Fibroblast of mammary gland (primary cell): ENCODE measurements at regions not wholly inside any gene's neighbourhood (a gene's known extent, or its start where the extent isn't known, plus 50 kb on each side); places are given as distances from the start of the nearest gene placed in this dataset.

Experiments used
- DNase-seq: peaks from one replicate; pipeline ENCODE4 v3.0.0-alpha.2; 2010; ENCODE audit warnings: low read depth
- H3K4me3 ChIP-seq: 2 replicates; pipeline ENCODE4 v1.5.1; 2011; ENCODE audit warnings: low read depth, mild to moderate bottlenecking, low read length, moderate library complexity; ENCODE audit not compliant: control insufficient read depth
- TF ChIP-seq, protein P1 (sequence below): conservative IDR thresholded peaks from 2 replicates; pipeline ENCODE4 v1.5.1; 2011; ENCODE audit warnings: low read depth, low read length, inconsistent platforms; ENCODE audit not compliant: control insufficient read depth, insufficient read depth

DNA sequence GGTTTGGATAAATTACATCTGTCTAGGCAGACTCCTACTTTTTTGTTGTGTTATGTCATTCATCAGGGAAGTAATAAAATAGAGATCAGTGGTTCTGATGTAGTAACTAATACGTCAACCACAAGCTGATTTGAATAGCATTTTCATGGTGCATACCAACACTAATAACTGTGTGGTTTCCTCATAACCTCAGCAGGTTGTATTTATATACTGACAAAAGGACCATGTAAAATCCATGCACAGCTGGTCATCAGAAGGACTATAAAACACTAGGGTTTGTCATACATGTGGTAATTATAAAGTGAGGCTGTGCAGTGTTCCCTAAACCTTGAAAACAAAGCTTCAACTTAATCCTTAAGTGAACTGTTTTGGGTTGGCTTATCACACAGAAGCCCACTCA lies 216.8 kb upstream of the RBMS3 start:
- TF ChIP-seq, protein P1, sequence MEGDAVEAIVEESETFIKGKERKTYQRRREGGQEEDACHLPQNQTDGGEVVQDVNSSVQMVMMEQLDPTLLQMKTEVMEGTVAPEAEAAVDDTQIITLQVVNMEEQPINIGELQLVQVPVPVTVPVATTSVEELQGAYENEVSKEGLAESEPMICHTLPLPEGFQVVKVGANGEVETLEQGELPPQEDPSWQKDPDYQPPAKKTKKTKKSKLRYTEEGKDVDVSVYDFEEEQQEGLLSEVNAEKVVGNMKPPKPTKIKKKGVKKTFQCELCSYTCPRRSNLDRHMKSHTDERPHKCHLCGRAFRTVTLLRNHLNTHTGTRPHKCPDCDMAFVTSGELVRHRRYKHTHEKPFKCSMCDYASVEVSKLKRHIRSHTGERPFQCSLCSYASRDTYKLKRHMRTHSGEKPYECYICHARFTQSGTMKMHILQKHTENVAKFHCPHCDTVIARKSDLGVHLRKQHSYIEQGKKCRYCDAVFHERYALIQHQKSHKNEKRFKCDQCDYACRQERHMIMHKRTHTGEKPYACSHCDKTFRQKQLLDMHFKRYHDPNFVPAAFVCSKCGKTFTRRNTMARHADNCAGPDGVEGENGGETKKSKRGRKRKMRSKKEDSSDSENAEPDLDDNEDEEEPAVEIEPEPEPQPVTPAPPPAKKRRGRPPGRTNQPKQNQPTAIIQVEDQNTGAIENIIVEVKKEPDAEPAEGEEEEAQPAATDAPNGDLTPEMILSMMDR: no peak
- DNase-seq: peak; percentile 31
- H3K4me3 ChIP-seq: no peak overlapping the region

DNA sequence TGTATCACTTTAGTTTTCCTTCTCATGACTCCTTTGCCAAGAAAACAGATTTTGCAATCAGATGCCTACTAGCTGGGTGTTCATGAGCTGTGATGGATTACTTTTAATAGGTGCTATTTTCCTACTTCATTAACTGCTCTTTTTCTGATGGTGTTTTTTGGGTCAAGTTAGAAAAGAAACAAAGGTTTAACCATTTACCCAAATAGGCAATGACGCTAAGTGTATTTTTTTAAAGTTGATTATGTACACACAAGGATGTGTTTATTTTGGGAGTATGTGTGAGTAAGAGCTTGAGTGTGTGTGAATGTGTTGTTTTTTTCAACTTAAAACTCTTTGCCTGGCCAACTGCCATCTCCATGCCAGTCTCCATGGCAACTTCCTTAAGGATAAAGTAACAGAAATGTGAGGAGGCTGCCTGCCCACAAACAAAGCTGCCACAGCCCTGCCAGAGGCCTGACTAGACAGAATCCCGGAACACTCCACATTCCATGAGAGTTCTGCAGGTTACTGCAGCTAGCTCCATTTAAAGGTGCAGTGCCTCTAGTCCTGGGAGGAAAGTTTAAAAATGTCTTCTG lies 215.6 kb upstream of the RBMS3 start:
- no peak overlapping the region for H3K4me3 ChIP-seq
- TF ChIP-seq, protein P1: no peak
- DNase-seq: peak; percentile 94

DNA sequence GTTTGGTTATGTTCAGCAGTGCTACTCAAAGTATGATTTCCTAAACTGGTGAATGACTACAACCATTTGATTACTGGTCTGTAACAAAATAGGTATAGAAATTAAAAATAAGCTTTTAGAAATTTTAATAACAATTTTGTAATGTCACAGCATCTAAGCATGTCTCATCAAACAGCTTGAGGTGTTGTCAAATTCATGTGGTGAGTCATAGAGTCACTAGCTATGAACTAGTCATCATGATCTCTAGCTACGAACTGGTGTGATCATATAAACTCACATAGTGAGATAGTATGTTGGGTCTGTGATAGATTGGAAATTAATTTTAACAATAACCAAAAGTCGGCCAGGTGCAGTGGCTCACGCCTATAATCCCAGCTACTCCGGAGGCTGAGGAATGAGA lies 213.9 kb upstream of the RBMS3 start:
- no peak overlapping the region for H3K4me3 ChIP-seq
- peak; percentile 41 for DNase-seq
- TF ChIP-seq, protein P1: no peak

DNA sequence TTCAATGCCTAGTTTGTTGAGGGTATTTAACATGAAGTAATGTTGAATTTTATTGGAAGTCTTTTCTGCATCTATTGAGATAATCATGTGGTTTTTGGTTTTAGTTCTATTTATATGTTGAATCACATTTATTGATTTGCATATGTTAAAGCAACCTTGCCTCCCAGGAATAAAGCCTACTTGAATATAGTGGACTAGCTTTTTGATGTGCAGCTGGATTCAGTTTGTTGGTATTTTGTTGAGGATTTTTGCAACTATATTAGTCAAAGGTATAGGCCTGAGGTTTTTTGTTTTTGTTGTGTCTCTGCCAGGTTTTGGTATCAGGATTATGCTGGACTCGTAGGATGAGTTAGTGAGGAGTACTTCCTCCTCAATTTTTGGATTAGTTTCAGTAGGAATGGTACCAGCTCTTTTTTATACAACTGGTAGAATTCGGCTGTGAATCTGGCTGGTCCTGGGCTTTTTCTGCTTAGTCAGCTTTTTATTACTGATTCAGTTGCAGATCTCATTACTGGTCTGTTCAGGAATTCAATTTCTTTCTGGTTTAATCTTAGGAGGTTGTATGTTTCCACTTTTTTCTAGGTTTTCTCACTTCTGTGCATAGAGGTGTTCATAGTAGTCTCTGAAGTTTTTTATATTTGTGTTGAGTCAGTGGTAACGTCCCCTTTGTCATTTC lies 209.8 kb upstream of the RBMS3 start:
- TF ChIP-seq, protein P1: no peak
- peak; percentile 36 for DNase-seq
- no peak overlapping the region for H3K4me3 ChIP-seq

DNA sequence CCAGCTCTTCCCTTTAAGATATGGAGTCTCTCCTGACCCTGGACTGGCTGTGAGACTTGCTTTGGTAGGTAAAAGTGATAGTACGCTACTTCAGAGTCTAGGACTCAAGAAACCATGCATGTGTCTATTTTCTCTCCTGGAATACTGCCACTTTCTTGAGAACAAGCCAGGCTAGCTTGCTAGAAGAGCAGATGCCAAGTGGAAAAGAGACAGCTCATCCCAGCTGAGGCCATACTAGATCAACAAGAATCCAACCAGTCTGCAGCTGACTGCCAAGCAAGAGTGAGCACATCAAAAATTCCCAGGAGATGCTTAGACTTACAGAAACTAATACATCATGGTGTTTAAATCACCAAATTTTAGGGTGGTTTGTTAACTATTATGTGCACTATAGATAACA lies 208.3 kb upstream of the RBMS3 start:
- peak; percentile 88 for DNase-seq
- TF ChIP-seq, protein P1: no peak
- H3K4me3 ChIP-seq: no peak overlapping the region

DNA sequence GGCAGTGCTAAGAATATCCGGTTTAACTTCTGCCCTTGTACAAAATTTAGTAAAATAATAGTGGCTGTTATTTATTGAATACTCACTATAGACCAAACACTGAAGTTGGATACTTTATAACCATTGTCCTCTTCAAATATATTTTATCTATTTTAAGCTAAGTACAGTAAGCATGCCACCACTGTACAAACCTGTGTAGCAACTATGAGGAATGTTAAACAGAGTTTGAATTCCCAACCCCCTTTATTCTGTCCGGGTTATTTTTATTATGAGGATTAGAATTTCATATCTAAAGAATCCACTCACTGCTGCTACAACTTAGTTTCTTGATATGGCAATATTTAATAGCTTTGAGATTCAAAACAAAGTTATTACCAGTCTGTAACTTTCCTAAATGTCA lies 203.5 kb upstream of the RBMS3 start:
- no peak overlapping the region for H3K4me3 ChIP-seq
- TF ChIP-seq, protein P1: no peak
- DNase-seq: no peak
